Mesenchymal stem cell (in vitro differentiated cells and primary cell): ENCODE measurements at regions not wholly inside any gene's neighbourhood (a gene's known extent, or its start where the extent isn't known, plus 50 kb on each side); places are given as distances from the start of the nearest gene placed in this dataset.

ENCODE experiments used
- DNase-seq: peaks from one replicate; pipeline ENCODE4 v3.0.0-alpha.2; 2013
- H2AFZ ChIP-seq: one replicate; pipeline ENCODE4 v1.6.1; 2013; ENCODE audit warnings: low read depth, mild to moderate bottlenecking, control low read depth, inconsistent platforms, low read length, moderate library complexity
- H2AK5ac ChIP-seq: 2 replicates; pipeline ENCODE4 v1.6.1; 2013; ENCODE audit warnings: low read length, moderate library complexity, mild to moderate bottlenecking, inconsistent platforms; ENCODE audit not compliant: severe bottlenecking
- H2BK120ac ChIP-seq: one replicate; pipeline ENCODE4 v1.6.1; 2013; ENCODE audit warnings: low read depth, mild to moderate bottlenecking, inconsistent platforms, low read length, moderate library complexity
- H2BK12ac ChIP-seq, 2 experiments: one replicate each; pipeline ENCODE4 v1.6.1; 2013; ENCODE audit warnings: inconsistent platforms in 2 of 2, low read length in 2 of 2, mild to moderate bottlenecking in 2 of 2, moderate library complexity in 2 of 2, control low read depth in 1 of 2
- H2BK15ac ChIP-seq: one replicate; pipeline ENCODE4 v1.6.1; 2013; ENCODE audit warnings: mild to moderate bottlenecking, low read depth, inconsistent platforms; ENCODE audit not compliant: poor library complexity, severe bottlenecking
- H2BK5ac ChIP-seq: 2 replicates; pipeline ENCODE4 v1.6.1; 2013; ENCODE audit warnings: low read depth, mild to moderate bottlenecking, low read length, control low read depth, inconsistent platforms; ENCODE audit not compliant: poor library complexity, severe bottlenecking
- H3K14ac ChIP-seq, 2 experiments: one replicate each; pipeline ENCODE4 v1.6.1; 2013; ENCODE audit warnings: inconsistent platforms in 2 of 2, low read length in 2 of 2, control low read depth in 1 of 2, mild to moderate bottlenecking in 1 of 2, moderate library complexity in 1 of 2
- H3K18ac ChIP-seq, 2 experiments: one replicate each; pipeline ENCODE4 v1.6.1; 2013; ENCODE audit warnings: inconsistent platforms in 2 of 2, low read length in 2 of 2, control low read depth in 1 of 2, low read depth in 1 of 2, mild to moderate bottlenecking in 1 of 2
- H3K23ac ChIP-seq, 2 experiments: one replicate each; pipeline ENCODE4 v1.6.1; 2013; ENCODE audit warnings: inconsistent platforms in 2 of 2, low read length in 2 of 2, mild to moderate bottlenecking in 2 of 2, moderate library complexity in 2 of 2, control low read depth in 1 of 2
- H3K27ac ChIP-seq: 2 replicates; pipeline ENCODE4 v1.5.1; 2013; ENCODE audit warnings: mild to moderate bottlenecking, moderate library complexity, low read length, control low read depth, inconsistent platforms; ENCODE audit not compliant: poor library complexity, severe bottlenecking
- H3K27me3 ChIP-seq, 2 experiments: 2 replicates each; pipeline versions ENCODE4 v1.6.1 to v1.7.0; 2013; ENCODE audit warnings: low read length in 2 of 2, mild to moderate bottlenecking in 2 of 2, moderate library complexity in 2 of 2, control low read depth in 1 of 2, inconsistent platforms in 1 of 2; ENCODE audit not compliant: control insufficient read depth in 1 of 2, insufficient read depth in 1 of 2
- H3K36me3 ChIP-seq, 2 experiments: 2 replicates each; pipeline versions ENCODE4 v1.6.1 to v1.7.0; 2013; ENCODE audit warnings: low read length in 2 of 2, control low read depth in 1 of 2, inconsistent platforms in 1 of 2, low read depth in 1 of 2, mild to moderate bottlenecking in 1 of 2; ENCODE audit not compliant: insufficient read depth in 2 of 2, control insufficient read depth in 1 of 2
- H3K4ac ChIP-seq, 2 experiments: one replicate each; pipeline ENCODE4 v1.6.1; 2013; ENCODE audit warnings: inconsistent platforms in 2 of 2, low read length in 2 of 2, mild to moderate bottlenecking in 2 of 2, moderate library complexity in 2 of 2, control low read depth in 1 of 2, low read depth in 1 of 2
- H3K4me1 ChIP-seq: 2 replicates; pipeline ENCODE4 v1.6.1; 2013; ENCODE audit warnings: low read depth, low read length, control low read depth; ENCODE audit not compliant: control insufficient read depth, insufficient read depth
- H3K4me2 ChIP-seq: 2 replicates; pipeline ENCODE4 v1.6.1; 2013; ENCODE audit warnings: low read length, mild to moderate bottlenecking, inconsistent platforms; ENCODE audit not compliant: poor library complexity, severe bottlenecking
- H3K4me3 ChIP-seq, 2 experiments: 2 replicates each; pipeline versions ENCODE4 v1.5.1 to v1.7.0; 2013; ENCODE audit warnings: low read length in 2 of 2, mild to moderate bottlenecking in 2 of 2, control low read depth in 1 of 2, low read depth in 1 of 2; ENCODE audit not compliant: insufficient read depth in 1 of 2
- H3K79me1 ChIP-seq: replicated peaks from 2 replicates; pipeline ENCODE4 v1.6.1; 2013; ENCODE audit warnings: mild to moderate bottlenecking, control low read depth, low read length, inconsistent platforms; ENCODE audit not compliant: poor library complexity, severe bottlenecking
- H3K9ac ChIP-seq: 2 replicates; pipeline ENCODE4 v1.7.0; 2013; ENCODE audit warnings: mild to moderate bottlenecking, low read length, moderate library complexity
- H3K9me3 ChIP-seq: 2 replicates; pipeline ENCODE4 v1.7.0; 2013; ENCODE audit warnings: mild to moderate bottlenecking, low read length; ENCODE audit not compliant: control insufficient read depth
- H4K8ac ChIP-seq: one replicate; pipeline ENCODE4 v1.6.1; 2013; ENCODE audit warnings: inconsistent platforms, mild to moderate bottlenecking, low read length, moderate library complexity
- H4K91ac ChIP-seq: one replicate; pipeline ENCODE4 v1.6.1; 2013; ENCODE audit warnings: mild to moderate bottlenecking, low read length, inconsistent platforms
- WGBS: methylation state at CpG from one replicate; pipeline ENCODE4 v1.1.7; 2013; ENCODE audit warnings: mixed read lengths; 5-methylcytosine and 5-hydroxymethylcytosine counted together

- Histone ChIP-seq H2AK5ac (no peak overlapping the region), H2AFZ (no peak overlapping the region), H2BK15ac (no peak overlapping the region), H3K23ac (no peak overlapping the region), H2BK120ac (no peak overlapping the region), H3K27ac (no peak overlapping the region), H3K79me1 (no peaks in the 10 kb centered on the region), H3K9me3 (no peaks in the 10 kb centered on the region), H3K9ac (peak overlapping the region; percentile 72), H3K14ac (no peak overlapping the region), H3K4me1 (no peaks in the 10 kb centered on the region), H3K27me3 (peaks cover 0 to 23% of the 10 kb centered on the region in 2 experiments), H3K4me2 (no peak overlapping the region), H3K4me3 (peak overlapping the region in 1 of 2 experiments; percentile 63), H2BK12ac (no peak overlapping the region), H3K18ac (no peak overlapping the region), H2BK5ac (no peak overlapping the region), H3K36me3 (no peaks in the 10 kb centered on the region), H4K91ac (no peak overlapping the region), H4K8ac (no peak overlapping the region), H3K4ac (no peak overlapping the region)
- no peak for DNase-seq
- no CpG with 5 or more reads among the region's 4 CpGs for WGBS
Observed at GRCh38 chr7:42338916-42339540, 102.0 kb upstream of the GLI3 start.

- Histone ChIP-seq H3K79me1 (no peaks in the 10 kb centered on the region), H3K4me1 (no peaks in the 10 kb centered on the region), H2BK5ac (no peak overlapping the region), H3K4me2 (no peak overlapping the region), H3K36me3 (no peaks in the 10 kb centered on the region), H3K9ac (peak overlapping the region; percentile 72), H3K9me3 (peaks cover 6% of the 10 kb centered on the region), H4K91ac (no peak overlapping the region), H3K14ac (no peak overlapping the region), H3K27me3 (peaks cover 0 to 17% of the 10 kb centered on the region in 2 experiments), H3K4me3 (peak overlapping the region in 1 of 2 experiments; percentile 63), H2BK12ac (no peak overlapping the region), H3K23ac (no peak overlapping the region), H2BK15ac (no peak overlapping the region), H4K8ac (no peak overlapping the region), H2AFZ (no peak overlapping the region), H3K27ac (no peak overlapping the region), H3K18ac (no peak overlapping the region), H2BK120ac (no peak overlapping the region), H3K4ac (no peak overlapping the region), H2AK5ac (no peak overlapping the region)
- 52% methylated on average over 4 of the region's 4 CpGs for WGBS
- DNase-seq, result peak; percentile 58
Observed at GRCh38 chr7:42338231-42338915, 101.4 kb upstream of the GLI3 start.

GRCh38 chr7:42337225-42337905 lies 100.4 kb upstream of the GLI3 start:
- H2BK5ac ChIP-seq, result no peak overlapping the region
- no peaks in the 10 kb centered on the region for H3K4me1 ChIP-seq
- 96% methylated on average over 10 of the region's 13 CpGs for WGBS
- no peak overlapping the region for H2AFZ ChIP-seq
- peak overlapping the region in 1 of 2 experiments; percentile 11 for H3K18ac ChIP-seq
- H2BK15ac ChIP-seq, result no peak overlapping the region
- H3K14ac ChIP-seq, result no peak overlapping the region
- H3K23ac ChIP-seq, result no peak overlapping the region
- H4K91ac ChIP-seq, result peak overlapping the region; percentile 9
- no peak overlapping the region for H3K4ac ChIP-seq
- peak overlapping the region in 1 of 2 experiments; percentile 51 for H2BK12ac ChIP-seq
- DNase-seq, result no peak
- H4K8ac ChIP-seq, result no peak overlapping the region
- H3K9me3 ChIP-seq, result peaks cover 15% of the 10 kb centered on the region
- peak overlapping the region; percentile 72 for H3K9ac ChIP-seq
- no peak overlapping the region for H3K4me3 ChIP-seq
- H3K27ac ChIP-seq, result no peak overlapping the region
- no peaks in the 10 kb centered on the region for H3K79me1 ChIP-seq
- H3K4me2 ChIP-seq, result no peak overlapping the region
- peaks cover 0 to 8% of the 10 kb centered on the region in 2 experiments for H3K27me3 ChIP-seq
- H2AK5ac ChIP-seq, result no peak overlapping the region
- H3K36me3 ChIP-seq, result no peaks in the 10 kb centered on the region
- no peak overlapping the region for H2BK120ac ChIP-seq

GRCh38 chr7:42332605-42333222 lies 95.7 kb upstream of the GLI3 start:
- Histone ChIP-seq H2BK120ac (no peak overlapping the region), H2AFZ (no peak overlapping the region), H3K4me2 (no peak overlapping the region), H3K79me1 (no peaks in the 10 kb centered on the region), H2AK5ac (no peak overlapping the region), H3K4ac (no peak overlapping the region), H4K8ac (no peak overlapping the region), H3K9me3 (peaks cover 21% of the 10 kb centered on the region), H3K14ac (no peak overlapping the region), H3K9ac (no peak overlapping the region), H3K27ac (no peak overlapping the region), H2BK15ac (no peak overlapping the region), H3K4me3 (no peak overlapping the region), H2BK5ac (no peak overlapping the region), H2BK12ac (no peak overlapping the region), H3K4me1 (no peaks in the 10 kb centered on the region), H3K23ac (no peak overlapping the region), H3K36me3 (no peaks in the 10 kb centered on the region), H3K18ac (no peak overlapping the region), H3K27me3 (peaks cover 0 to 7% of the 10 kb centered on the region in 2 experiments), H4K91ac (no peak overlapping the region)
- no CpG with 5 or more reads among the region's 2 CpGs for WGBS
- no peak for DNase-seq
